Caki2 (cell line): ENCODE measurements at regions not wholly inside any gene's neighbourhood (a gene's known extent, or its start where the extent isn't known, plus 50 kb on each side); places are given as distances from the start of the nearest gene placed in this dataset.

Experiments used
- DNase-seq: peaks from one replicate; pipeline ENCODE4 v3.0.0-alpha.2; 2015; ENCODE audit warnings: low read depth
- in situ Hi-C: cut with HindIII; loops from 2 replicates; pipeline ENCODE4 v1.10.0; 2016; ENCODE audit warnings: low sequenced_read_pairs, low pct_unique_long_range_greater_than_20kb, mixed read lengths

- DNase-seq, result no peak
- in situ Hi-C loops, result no loop called here
These were observed 64.0 kb downstream of the BMP2 start for GRCh38 chr20:6831461-6831860.

GRCh38 chr20:6832811-6833210 is 65.3 kb downstream of the BMP2 start:
- DNase-seq, result no peak
- in situ Hi-C loops, result no loop called here

GRCh38 chr20:6835609-6836008 is 68.1 kb downstream of the BMP2 start:
- in situ Hi-C loops, result no loop called here
- no peak for DNase-seq

- in situ Hi-C loops, result no loop called here
- DNase-seq, result no peak
These were observed 69.4 kb downstream of the BMP2 start for GRCh38 chr20:6836821-6837374.

GRCh38 chr20:6837730-6838129 is 70.2 kb downstream of the BMP2 start:
- in situ Hi-C loops, result no loop called here
- DNase-seq, result no peak

GRCh38 chr20:6838181-6838826 is 70.8 kb downstream of the BMP2 start:
- no peak for DNase-seq
- in situ Hi-C loops, result no loop called here

GRCh38 chr20:6841128-6841527 is 73.6 kb downstream of the BMP2 start:
- in situ Hi-C loops, result no loop called here
- DNase-seq, result no peak

GRCh38 chr20:6845141-6845540 is 77.7 kb downstream of the BMP2 start:
- no peak for DNase-seq
- in situ Hi-C loops, result no loop called here

GRCh38 chr20:6848041-6848440 is 80.6 kb downstream of the BMP2 start:
- no peak for DNase-seq

GRCh38 chr20:6848992-6849391 is 81.5 kb downstream of the BMP2 start:
- DNase-seq, result no peak
- in situ Hi-C loops, result no loop called here

More at GRCh38 chr20:6848041-6848440, 80.6 kb downstream of the BMP2 start:
- in situ Hi-C loops, result no loop called here

- DNase-seq, result no peak
- in situ Hi-C loops, result no loop called here
These were observed 83.7 kb downstream of the BMP2 start for GRCh38 chr20:6851136-6851535.

- in situ Hi-C loops, result no loop called here
- DNase-seq, result no peak
These were observed 85.0 kb downstream of the BMP2 start for GRCh38 chr20:6852478-6852877.

GRCh38 chr20:6855104-6855503 is 87.6 kb downstream of the BMP2 start:
- in situ Hi-C loops, result no loop called here
- DNase-seq, result no peak

GRCh38 chr20:6855796-6856195 is 88.3 kb downstream of the BMP2 start:
- DNase-seq, result no peak
- in situ Hi-C loops, result no loop called here

GRCh38 chr20:6857927-6858326 is 90.4 kb downstream of the BMP2 start:
- in situ Hi-C loops, result no loop called here
- no peak for DNase-seq

- in situ Hi-C loops, result no loop called here
These were observed 95.9 kb downstream of the BMP2 start for GRCh38 chr20:6863355-6863754.

GRCh38 chr20:6863798-6864201 is 96.3 kb downstream of the BMP2 start:
- in situ Hi-C loops, result no loop called here
- DNase-seq, result no peak

More at GRCh38 chr20:6863355-6863754, 95.9 kb downstream of the BMP2 start:
- DNase-seq, result peak; percentile 75

- DNase-seq, result no peak
- in situ Hi-C loops, result no loop called here
These were observed 97.3 kb downstream of the BMP2 start for GRCh38 chr20:6864740-6865139.

- DNase-seq, result peak; percentile 52
- in situ Hi-C loops, result no loop called here
These were observed 99.3 kb downstream of the BMP2 start for GRCh38 chr20:6866741-6867140.

GRCh38 chr20:6868861-6869260 is 101.4 kb downstream of the BMP2 start:
- in situ Hi-C loops, result no loop called here
- DNase-seq, result no peak
